Skeletal muscle satellite cell (primary cell): ENCODE measurements at regions not wholly inside any gene's neighbourhood (a gene's known extent, or its start where the extent isn't known, plus 50 kb on each side); places are given as distances from the start of the nearest gene placed in this dataset.

Experiments used
- H3K27me3 ChIP-seq: 2 replicates; pipeline ENCODE4 v1.7.0; 2013; ENCODE audit warnings: low read length; ENCODE audit not compliant: control insufficient read depth, insufficient read depth
- H3K36me3 ChIP-seq: 2 replicates; pipeline ENCODE4 v1.7.0; 2013; ENCODE audit warnings: mild to moderate bottlenecking, control low read depth, low read length; ENCODE audit not compliant: insufficient read depth
- H3K4me1 ChIP-seq: 2 replicates; pipeline ENCODE4 v1.7.0; 2013; ENCODE audit warnings: low read length; ENCODE audit not compliant: control insufficient read depth, insufficient read depth
- H3K4me2 ChIP-seq: 2 replicates; pipeline ENCODE4 v1.7.0; 2013; ENCODE audit warnings: mild to moderate bottlenecking, low read length
- H3K4me3 ChIP-seq: 2 replicates; pipeline ENCODE4 v1.7.0; 2013; ENCODE audit warnings: low read length
- H3K9ac ChIP-seq: 2 replicates; pipeline ENCODE4 v1.7.0; 2013; ENCODE audit warnings: mild to moderate bottlenecking, low read depth, low read length, moderate library complexity
- H3K9me3 ChIP-seq: replicated peaks from 2 replicates; pipeline ENCODE4 v1.7.0; 2013; ENCODE audit warnings: mild to moderate bottlenecking, control low read depth, low read length

GRCh38 chr15:29337156-29337959, 67.7 kb upstream of the NSMCE3 start:
- Histone ChIP-seq H3K4me2 (no peak overlapping the region), H3K9ac (no peak overlapping the region), H3K36me3 (no peaks in the 10 kb centered on the region), H3K27me3 (no peaks in the 10 kb centered on the region), H3K4me3 (no peak overlapping the region), H3K4me1 (no peaks in the 10 kb centered on the region), H3K9me3 (no peaks in the 10 kb centered on the region)

- H3K9ac ChIP-seq = no peak overlapping the region
Observed at GRCh38 chr15:29334544-29334943, 64.9 kb upstream of the NSMCE3 start.

GRCh38 chr15:29333261-29333660, 63.6 kb upstream of the NSMCE3 start:
- H3K4me2 ChIP-seq = no peak overlapping the region
- no peak overlapping the region for H3K4me3 ChIP-seq

More at GRCh38 chr15:29334544-29334943, 64.9 kb upstream of the NSMCE3 start:
- Histone ChIP-seq H3K9me3 (no peaks in the 10 kb centered on the region), H3K4me1 (no peaks in the 10 kb centered on the region), H3K4me2 (no peak overlapping the region), H3K36me3 (no peaks in the 10 kb centered on the region), H3K4me3 (no peak overlapping the region), H3K27me3 (no peaks in the 10 kb centered on the region)

GRCh38 chr15:29331669-29332068, 62.0 kb upstream of the NSMCE3 start:
- no peaks in the 10 kb centered on the region for H3K9me3 ChIP-seq
- H3K36me3 ChIP-seq = no peaks in the 10 kb centered on the region
- no peak overlapping the region for H3K4me3 ChIP-seq
- H3K4me1 ChIP-seq = no peaks in the 10 kb centered on the region
- H3K4me2 ChIP-seq = no peak overlapping the region
- no peaks in the 10 kb centered on the region for H3K27me3 ChIP-seq
- H3K9ac ChIP-seq = no peak overlapping the region

More at GRCh38 chr15:29333261-29333660, 63.6 kb upstream of the NSMCE3 start:
- Histone ChIP-seq H3K36me3 (no peaks in the 10 kb centered on the region), H3K4me1 (no peaks in the 10 kb centered on the region), H3K27me3 (no peaks in the 10 kb centered on the region), H3K9ac (no peak overlapping the region), H3K9me3 (no peaks in the 10 kb centered on the region)

GRCh38 chr15:29331071-29331470, 61.4 kb upstream of the NSMCE3 start:
- Histone ChIP-seq H3K9ac (no peak overlapping the region), H3K4me3 (no peak overlapping the region)

GRCh38 chr15:29324746-29325145, 55.1 kb upstream of the NSMCE3 start:
- Histone ChIP-seq H3K4me2 (no peak overlapping the region), H3K36me3 (no peaks in the 10 kb centered on the region), H3K27me3 (no peaks in the 10 kb centered on the region), H3K9ac (no peak overlapping the region), H3K4me1 (no peaks in the 10 kb centered on the region), H3K9me3 (no peaks in the 10 kb centered on the region), H3K4me3 (no peak overlapping the region)

More at GRCh38 chr15:29331071-29331470, 61.4 kb upstream of the NSMCE3 start:
- Histone ChIP-seq H3K9me3 (no peaks in the 10 kb centered on the region), H3K27me3 (no peaks in the 10 kb centered on the region), H3K36me3 (no peaks in the 10 kb centered on the region), H3K4me1 (no peaks in the 10 kb centered on the region), H3K4me2 (no peak overlapping the region)

- Histone ChIP-seq H3K4me2 (no peak overlapping the region), H3K4me1 (no peaks in the 10 kb centered on the region), H3K36me3 (no peaks in the 10 kb centered on the region), H3K9me3 (no peaks in the 10 kb centered on the region), H3K27me3 (no peaks in the 10 kb centered on the region), H3K9ac (no peak overlapping the region), H3K4me3 (no peak overlapping the region)
Observed at GRCh38 chr15:29323557-29323956, 53.9 kb upstream of the NSMCE3 start.

GRCh38 chr15:29322415-29322814, 52.8 kb upstream of the NSMCE3 start:
- no peaks in the 10 kb centered on the region for H3K9me3 ChIP-seq

GRCh38 chr15:29320420-29320819, 50.8 kb upstream of the NSMCE3 start:
- H3K4me2 ChIP-seq = no peak overlapping the region
- no peak overlapping the region for H3K4me3 ChIP-seq
- no peaks in the 10 kb centered on the region for H3K9me3 ChIP-seq
- H3K36me3 ChIP-seq = no peaks in the 10 kb centered on the region
- H3K4me1 ChIP-seq = no peaks in the 10 kb centered on the region
- H3K27me3 ChIP-seq = no peaks in the 10 kb centered on the region
- H3K9ac ChIP-seq = no peak overlapping the region

More at GRCh38 chr15:29322415-29322814, 52.8 kb upstream of the NSMCE3 start:
- Histone ChIP-seq H3K4me2 (no peak overlapping the region), H3K4me3 (no peak overlapping the region), H3K27me3 (no peaks in the 10 kb centered on the region), H3K9ac (no peak overlapping the region), H3K36me3 (no peaks in the 10 kb centered on the region), H3K4me1 (no peaks in the 10 kb centered on the region)

GRCh38 chr15:29319823-29320222, 50.2 kb upstream of the NSMCE3 start:
- Histone ChIP-seq H3K9ac (no peak overlapping the region), H3K27me3 (no peaks in the 10 kb centered on the region), H3K36me3 (no peaks in the 10 kb centered on the region), H3K4me1 (no peaks in the 10 kb centered on the region), H3K9me3 (no peaks in the 10 kb centered on the region), H3K4me3 (no peak overlapping the region), H3K4me2 (no peak overlapping the region)
